H1 (cell line): ENCODE measurements at regions not wholly inside any gene's neighbourhood (a gene's known extent, or its start where the extent isn't known, plus 50 kb on each side); places are given as distances from the start of the nearest gene placed in this dataset.

Experiments used
- CTCF ChIA-PET: fragments of 300-600 bp; sonication (Branson Sonifier 250); formaldehyde crosslinking; loops from one replicate; lab custom pipeline; 2021; ENCODE audit not compliant: partially characterized antibody; lab: Charles Lee
- POLR2A ChIA-PET: fragments of 300-600 bp; sonication (Branson Sonifier 250); formaldehyde crosslinking; loops from one replicate; lab custom pipeline; 2021; ENCODE audit warnings: inconsistent platforms; ENCODE audit not compliant: partially characterized antibody; lab: Charles Lee
- DNase-seq, 2 experiments: peaks; one replicate each; pipeline versions ENCODE4 v3.0.0 to v3.0.0-alpha.2; 2010 to 2022; ENCODE audit warnings: low spot score in 2 of 2, low read depth in 1 of 2, mixed read lengths in 1 of 2
- FAIRE-seq: peaks from 2 replicates; lab custom pipeline; 2011; peaks lifted over from hg19 to GRCh38; lab: Jason Lieb, UNC
- H2AFZ ChIP-seq: 2 replicates; pipeline ENCODE4 v1.8.1; 2012; ENCODE audit warnings: low read length, inconsistent platforms
- H2AK5ac ChIP-seq: 2 replicates; pipeline ENCODE4 v1.6.1; 2013; ENCODE audit warnings: low read depth, low read length
- H2BK120ac ChIP-seq: replicated peaks from 2 replicates; pipeline ENCODE3; 2013; ENCODE audit warnings: low read depth, low read length, inconsistent platforms
- H2BK12ac ChIP-seq: 2 replicates; pipeline ENCODE4 v1.6.1; 2013; ENCODE audit warnings: low read depth, low read length
- H2BK15ac ChIP-seq: 2 replicates; pipeline ENCODE4 v1.6.1; 2013; ENCODE audit warnings: low read length
- H2BK20ac ChIP-seq: 2 replicates; pipeline ENCODE4 v1.6.1; 2013; ENCODE audit warnings: low read length
- H2BK5ac ChIP-seq: 2 replicates; pipeline ENCODE4 v1.6.1; 2013; ENCODE audit warnings: low read depth, low read length
- H3K14ac ChIP-seq: 2 replicates; pipeline ENCODE4 v1.6.1; 2013; ENCODE audit warnings: inconsistent platforms; ENCODE audit not compliant: insufficient read length
- H3K18ac ChIP-seq: 2 replicates; pipeline ENCODE4 v1.6.1; 2013; ENCODE audit warnings: low read length; ENCODE audit errors: extremely low read depth
- H3K23ac ChIP-seq: 2 replicates; pipeline ENCODE4 v1.6.1; 2013; ENCODE audit warnings: inconsistent platforms; ENCODE audit not compliant: insufficient read length
- H3K23me2 ChIP-seq: 2 replicates; pipeline ENCODE4 v1.6.1; 2013; ENCODE audit warnings: low read depth, low read length
- H3K27ac ChIP-seq: 2 replicates; pipeline ENCODE4 v1.6.1; 2011; ENCODE audit warnings: low read depth, low read length, inconsistent platforms
- H3K27me3 ChIP-seq, 4 experiments: replicated peaks in 1 of 4; 1 replicate in 1 of 4; 2 replicates in 3 of 4; pipeline versions ENCODE4 v1.6.1 to v1.8.1; 2011 to 2013; ENCODE audit warnings: low read length in 3 of 4, mild to moderate bottlenecking in 3 of 4, inconsistent platforms in 2 of 4, mixed read lengths in 2 of 4, moderate library complexity in 1 of 4; ENCODE audit not compliant: control insufficient read depth in 3 of 4, insufficient read depth in 3 of 4; ENCODE audit errors: extremely low read depth in 1 of 4
- H3K36me3 ChIP-seq, 4 experiments: 2 replicates each; pipeline versions ENCODE4 v1.6.1 to v1.8.1; 2011 to 2013; ENCODE audit warnings: mild to moderate bottlenecking in 4 of 4, low read length in 3 of 4, moderate library complexity in 2 of 4, control low read depth in 1 of 4, inconsistent platforms in 1 of 4; ENCODE audit not compliant: insufficient read depth in 4 of 4, control insufficient read depth in 2 of 4
- H3K4ac ChIP-seq: replicated peaks from 2 replicates; pipeline ENCODE3; 2013; ENCODE audit warnings: low read length, low read depth, mixed read lengths, inconsistent platforms; ENCODE audit not compliant: insufficient read length
- H3K4me1 ChIP-seq, 4 experiments: replicated peaks in 1 of 4; 1 replicate in 1 of 4; 2 replicates in 3 of 4; pipeline versions ENCODE4 v1.6.1 to v1.8.1; 2011 to 2013; ENCODE audit warnings: low read length in 3 of 4, inconsistent platforms in 2 of 4, mixed read lengths in 1 of 4; ENCODE audit not compliant: insufficient read depth in 4 of 4, control insufficient read depth in 3 of 4
- H3K4me2 ChIP-seq, 2 experiments: 2 replicates each; pipeline versions ENCODE4 v1.6.1 to v1.8.1; 2011 to 2013; ENCODE audit warnings: low read depth in 2 of 2, low read length in 2 of 2, control low read depth in 1 of 2, inconsistent platforms in 1 of 2, mild to moderate bottlenecking in 1 of 2; ENCODE audit not compliant: insufficient read depth in 1 of 2
- H3K4me3 ChIP-seq, 4 experiments: fragments of 200-600, 300-600 bp in 1 of 4; sonication (generic), shearing (Covaris generic), sonication (Bioruptor Twin) in 1 of 4; 2 replicates each; pipeline versions ENCODE4 v1.5.1 to v1.8.1; 2011 to 2016; ENCODE audit warnings: low read length in 4 of 4, low read depth in 3 of 4, control low read depth in 2 of 4, inconsistent platforms in 2 of 4, mild to moderate bottlenecking in 2 of 4, mixed read lengths in 1 of 4, moderate library complexity in 1 of 4; ENCODE audit not compliant: insufficient read depth in 2 of 4; ENCODE audit errors: extremely low read depth in 1 of 4
- H3K56ac ChIP-seq: replicated peaks from 2 replicates; pipeline ENCODE3; 2013; ENCODE audit warnings: low read depth, mild to moderate bottlenecking, mixed read lengths, low read length, inconsistent platforms; ENCODE audit not compliant: insufficient read length
- H3K79me1 ChIP-seq: 2 replicates; pipeline ENCODE4 v1.6.1; 2013; ENCODE audit warnings: low read depth, low read length, control low read depth
- H3K79me2 ChIP-seq, 2 experiments: 2 replicates each; pipeline versions ENCODE4 v1.6.1 to v1.8.1; 2012 to 2013; ENCODE audit warnings: low read length in 2 of 2, mild to moderate bottlenecking in 2 of 2, inconsistent platforms in 1 of 2; ENCODE audit not compliant: insufficient read depth in 2 of 2, control insufficient read depth in 1 of 2
- H3K9ac ChIP-seq, 4 experiments: replicated peaks in 1 of 4; 1 replicate in 1 of 4; 2 replicates in 3 of 4; pipeline versions ENCODE4 v1.6.1 to v1.8.1; 2011 to 2013; ENCODE audit warnings: low read depth in 3 of 4, low read length in 3 of 4, control low read depth in 2 of 4, mild to moderate bottlenecking in 2 of 4, moderate library complexity in 2 of 4, inconsistent platforms in 1 of 4; ENCODE audit errors: extremely low read depth in 1 of 4
- H3K9me3 ChIP-seq, 2 experiments: 2 replicates each; pipeline versions ENCODE4 v1.6.1 to v1.8.1; 2012 to 2013; ENCODE audit warnings: mild to moderate bottlenecking in 2 of 2, moderate library complexity in 2 of 2, control low read depth in 1 of 2, inconsistent platforms in 1 of 2, low read depth in 1 of 2, low read length in 1 of 2, mixed read lengths in 1 of 2; ENCODE audit not compliant: insufficient read depth in 2 of 2
- H4K20me1 ChIP-seq, 2 experiments: replicated peaks in 1 of 2; 2 replicates each; pipeline versions ENCODE3 to v1.8.1; 2011 to 2013; ENCODE audit warnings: inconsistent platforms in 2 of 2, low read length in 2 of 2, mild to moderate bottlenecking in 1 of 2; ENCODE audit not compliant: insufficient read depth in 2 of 2, control insufficient read depth in 1 of 2
- H4K5ac ChIP-seq: 2 replicates; pipeline ENCODE4 v1.6.1; 2013; ENCODE audit warnings: low read length, low read depth, mixed read lengths, inconsistent platforms; ENCODE audit not compliant: insufficient read length
- H4K8ac ChIP-seq: 2 replicates; pipeline ENCODE4 v1.8.0; 2013; ENCODE audit warnings: mild to moderate bottlenecking, moderate library complexity, low read length, inconsistent platforms; ENCODE audit not compliant: insufficient read depth; ENCODE audit errors: extremely low read depth
- H4K91ac ChIP-seq: replicated peaks from 2 replicates; pipeline ENCODE3; 2013; ENCODE audit warnings: low read length, mixed read lengths, inconsistent platforms; ENCODE audit not compliant: insufficient read length
- BCL11A ChIP-seq, 2 experiments: IDR thresholded peaks; one replicate each; pipeline ENCODE4 v1.6.1; 2011; ENCODE audit warnings: low read depth in 2 of 2, low read length in 2 of 2, mild to moderate bottlenecking in 2 of 2
- CEBPB ChIP-seq: IDR thresholded peaks from 2 replicates; pipeline ENCODE4 v1.6.1; 2012; ENCODE audit warnings: low read depth, low read length
- GTF2F1 ChIP-seq: IDR thresholded peaks from 2 replicates; pipeline ENCODE4 v1.6.1; 2012; ENCODE audit warnings: low read depth, low read length, improper control_type of control experiment, borderline replicate concordance
- PHF8 ChIP-seq: fragments of 200-600 bp; sonication (generic); conservative IDR thresholded peaks from 2 replicates; pipeline ENCODE4 v1.7.1; 2012; ENCODE audit warnings: low read depth, mild to moderate bottlenecking, inconsistent platforms, low read length, moderate library complexity
- SP1 ChIP-seq: IDR thresholded peaks from 2 replicates; pipeline ENCODE4 v1.6.1; 2011; ENCODE audit warnings: low read depth, low read length
- WGBS, 2 experiments: shearing (Covaris generic) in 1 of 2; methylation state at CpG; one replicate each; pipeline versions ENCODE4 v1.1.6 to v1.1.7; 2013 to 2015; ENCODE audit warnings: low lambda C conversion rate in 2 of 2, mixed read lengths in 2 of 2, inconsistent platforms in 1 of 2, low coverage in 1 of 2, missing lambda C conversion rate in 1 of 2; ENCODE audit not compliant: insufficient replicate concordance in 2 of 2, insufficient coverage in 1 of 2, insufficient read length in 1 of 2; ENCODE audit errors: extremely low coverage in 1 of 2, missing lambda C conversion rate in 1 of 2; 5-methylcytosine and 5-hydroxymethylcytosine counted together
- TF ChIP-seq, protein P1 (sequence below): IDR thresholded peaks from 2 replicates; pipeline ENCODE4 v1.6.1; 2012; ENCODE audit warnings: inconsistent platforms

DNA sequence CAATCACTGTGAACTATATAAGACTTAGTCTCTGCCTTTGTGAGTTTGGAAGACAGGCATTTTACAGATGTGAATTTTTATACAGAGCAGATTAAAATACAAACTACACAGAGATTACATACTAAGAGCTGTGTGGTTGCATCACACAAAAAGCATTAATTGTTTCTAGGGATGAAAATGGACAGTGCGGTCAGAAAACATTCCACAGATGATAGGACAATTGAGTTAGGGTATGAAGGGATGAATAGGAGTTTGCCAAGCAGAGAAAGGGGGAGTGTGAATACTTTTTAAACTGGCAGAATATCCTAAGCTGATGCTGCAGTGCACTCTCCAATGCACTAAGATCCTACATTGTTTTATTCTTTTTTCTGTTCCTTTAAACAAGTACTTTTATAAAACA is 345.8 kb downstream of the VRK1 start:
- TF ChIP-seq SP1 = no peak
- TF ChIP-seq PHF8 = no peak
- no peak for TF ChIP-seq GTF2F1
- TF ChIP-seq BCL11A (IDR thresholded peaks at IDR 0.05; ENCODE audit: low read depth in 2 of 2, low read length in 2 of 2) = no peak
- TF ChIP-seq, protein P1, sequence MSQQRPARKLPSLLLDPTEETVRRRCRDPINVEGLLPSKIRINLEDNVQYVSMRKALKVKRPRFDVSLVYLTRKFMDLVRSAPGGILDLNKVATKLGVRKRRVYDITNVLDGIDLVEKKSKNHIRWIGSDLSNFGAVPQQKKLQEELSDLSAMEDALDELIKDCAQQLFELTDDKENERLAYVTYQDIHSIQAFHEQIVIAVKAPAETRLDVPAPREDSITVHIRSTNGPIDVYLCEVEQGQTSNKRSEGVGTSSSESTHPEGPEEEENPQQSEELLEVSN = no peak
- no peak for TF ChIP-seq CEBPB
- H2BK12ac ChIP-seq = no peak overlapping the region
- FAIRE-seq (no peak), DNase-seq (no peak)
- WGBS, 2 experiments = 100% methylated on average over 1 of the region's 1 CpG; no CpG with 5 or more reads in 1 of the 2 experiments
- no peaks in the 10 kb centered on the region for H3K79me2 ChIP-seq
- no peaks in the 10 kb centered on the region for H3K9me3 ChIP-seq
- ChIA-PET POLR2A (no interaction called here), CTCF (interaction anchor here (0.6 to 1.6 kb wide), 3 partner anchors 9 to 12 kb away, joined by 3 to 5 read pairs (median 3); no protein-coding TSS in a partner anchor)
- no peak overlapping the region for H3K9ac ChIP-seq
- no peak overlapping the region for H2BK15ac ChIP-seq
- no peak overlapping the region for H3K4me3 ChIP-seq
- H3K56ac ChIP-seq = no peak overlapping the region
- no peak overlapping the region for H2BK5ac ChIP-seq
- H2AK5ac ChIP-seq = no peak overlapping the region
- H4K5ac ChIP-seq = no peak overlapping the region
- no peak overlapping the region for H2BK120ac ChIP-seq
- no peaks in the 10 kb centered on the region for H3K79me1 ChIP-seq
- H3K23me2 ChIP-seq = no peaks in the 10 kb centered on the region
- no peaks in the 10 kb centered on the region; a peak in 1 of 7 replicates for H3K27me3 ChIP-seq
- no peak overlapping the region for H2BK20ac ChIP-seq
- H3K4me1 ChIP-seq = no peaks in the 10 kb centered on the region
- no peak overlapping the region for H3K14ac ChIP-seq
- no peak overlapping the region for H4K91ac ChIP-seq
- no peak overlapping the region for H3K18ac ChIP-seq
- no peak overlapping the region for H4K8ac ChIP-seq
- no peak overlapping the region for H3K4ac ChIP-seq
- no peak overlapping the region for H2AFZ ChIP-seq
- H3K4me2 ChIP-seq = no peak overlapping the region
- H3K27ac ChIP-seq = no peak overlapping the region
- no peak overlapping the region for H3K23ac ChIP-seq
- no peaks in the 10 kb centered on the region for H3K36me3 ChIP-seq
- H4K20me1 ChIP-seq = no peaks in the 10 kb centered on the region
